GM19397 (cell line): ENCODE measurements at regions not wholly inside any gene's neighbourhood (a gene's known extent, or its start where the extent isn't known, plus 50 kb on each side); places are given as distances from the start of the nearest gene placed in this dataset.
"Not testable (repeated sequence)": the region's sequence is repeated elsewhere in the genome, so short reads cannot be mapped to it uniquely, and the experiment has no call there.

ENCODE experiments used
- ATAC-seq: cut with Tn5 transposase; IDR thresholded peaks from one replicate; pipeline ENCODE4 v1.9.1; 2021; ENCODE audit warnings: mild to moderate bottlenecking, moderate library complexity; ENCODE audit not compliant: unreplicated experiment

DNA sequence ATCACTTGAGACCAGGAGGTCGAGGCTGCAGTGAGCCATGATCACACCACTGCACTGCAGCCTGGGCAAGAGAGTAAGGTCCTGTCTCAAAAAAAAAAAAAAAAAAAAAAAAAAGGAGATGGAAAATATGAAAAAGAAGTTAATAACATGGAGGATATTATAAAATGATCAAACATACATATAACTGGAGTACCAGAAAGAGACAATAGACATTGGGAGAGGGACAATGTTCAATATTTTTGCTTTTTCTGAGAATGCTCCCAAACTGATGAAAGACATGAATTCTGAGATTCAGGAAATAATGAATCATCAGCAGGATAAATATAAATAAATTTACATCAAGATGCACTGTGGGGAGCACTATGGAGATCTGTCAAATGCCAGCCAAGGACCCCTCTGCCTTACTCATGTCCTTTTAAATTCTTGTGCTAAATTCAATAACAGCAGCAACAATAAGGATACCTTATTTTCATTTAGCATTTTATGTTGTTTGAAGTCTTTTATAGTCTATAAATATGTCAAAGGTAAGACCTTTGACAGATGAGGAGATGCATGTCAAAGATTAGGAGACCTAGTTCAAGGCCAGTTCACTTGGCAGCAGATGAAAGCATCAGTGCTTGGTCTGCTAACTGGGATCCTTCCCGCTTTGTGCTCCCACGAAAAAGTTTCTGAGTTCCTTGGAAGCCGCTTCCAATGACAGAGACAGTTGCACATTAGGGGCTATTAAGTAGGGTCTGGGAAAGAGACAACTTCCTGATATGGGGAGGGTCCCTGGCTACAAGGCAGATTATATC is 97.7 kb downstream of the TLR5 start:
- no peak for ATAC-seq

DNA sequence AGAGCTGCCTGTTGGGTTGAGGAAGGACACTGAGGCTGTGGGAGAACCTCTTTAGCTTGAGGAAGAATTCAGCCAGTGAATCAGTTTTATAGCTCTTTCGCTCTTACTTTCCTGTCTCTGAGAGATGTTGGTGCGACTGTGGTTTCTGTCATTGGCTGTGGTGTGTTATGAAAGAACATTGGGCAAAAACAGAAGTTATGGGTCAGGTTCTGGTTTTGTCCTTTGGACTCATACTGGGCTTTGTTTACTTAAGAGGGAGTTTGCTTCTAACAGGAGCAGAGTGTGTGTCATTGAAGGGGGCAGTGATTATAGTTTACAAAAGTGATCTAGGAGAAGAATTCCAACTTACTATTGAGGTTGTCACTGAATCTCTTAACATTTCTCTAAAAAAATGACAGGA is 97.0 kb downstream of the TLR5 start:
- no peak for ATAC-seq

DNA sequence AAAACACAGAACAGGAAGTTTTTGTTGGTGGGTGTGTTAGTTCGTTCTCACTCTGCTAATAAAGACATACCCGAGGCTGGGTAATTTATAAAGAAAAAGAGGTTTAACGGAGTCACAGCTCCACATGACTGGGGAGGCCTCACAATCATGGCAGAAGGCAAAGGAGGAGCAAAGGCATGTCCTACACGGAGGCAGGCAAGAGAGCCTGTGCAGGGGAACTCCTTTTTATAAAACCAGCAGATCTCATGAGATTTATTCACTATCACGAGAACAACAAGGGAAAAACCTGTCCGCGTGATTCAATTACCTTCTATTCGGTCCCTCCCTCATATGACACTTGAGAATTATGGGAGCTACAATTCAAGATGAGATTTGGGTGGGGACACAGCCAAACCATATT is 96.6 kb downstream of the TLR5 start:
- ATAC-seq, result not testable (repeated sequence)

DNA sequence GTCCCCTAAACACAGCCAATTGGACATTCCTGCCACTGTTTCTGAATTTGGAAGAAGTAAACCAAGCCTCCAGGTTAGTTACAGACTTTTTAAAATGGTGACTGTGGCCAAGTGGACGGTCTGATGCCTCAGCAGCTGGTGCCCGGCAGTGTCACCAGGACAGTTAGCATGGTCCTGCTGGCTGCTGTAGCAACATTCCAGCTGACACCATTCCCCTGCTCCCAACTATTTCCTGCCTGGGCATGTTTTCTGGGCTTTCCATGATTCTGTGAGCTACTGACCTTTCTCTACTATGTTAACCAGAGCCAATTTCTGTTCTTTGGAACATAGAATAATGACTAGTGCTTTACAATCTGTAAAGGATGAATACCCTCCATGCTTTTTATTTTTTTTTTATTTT is 95.0 kb downstream of the TLR5 start:
- no peak for ATAC-seq

DNA sequence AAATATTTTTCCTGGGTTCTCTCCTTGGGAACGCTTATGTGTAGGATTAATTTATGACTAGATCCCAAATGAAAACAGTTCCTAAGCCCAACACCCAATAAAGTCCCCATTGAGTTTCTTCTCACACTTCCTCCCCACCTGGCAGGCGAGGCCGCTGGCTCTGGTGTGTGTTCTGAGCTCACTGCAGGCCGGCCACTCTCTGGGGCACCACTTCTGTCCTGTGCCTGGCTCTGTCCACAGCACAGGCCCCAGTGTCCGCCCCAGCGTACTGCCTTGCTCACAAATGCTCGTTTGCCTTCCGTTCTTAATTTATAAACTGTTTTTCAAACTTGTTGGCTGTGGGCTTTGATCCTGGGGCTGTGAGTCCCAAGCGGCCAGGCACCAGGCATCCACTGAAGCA is 90.6 kb downstream of the TLR5 start:
- no peak for ATAC-seq

DNA sequence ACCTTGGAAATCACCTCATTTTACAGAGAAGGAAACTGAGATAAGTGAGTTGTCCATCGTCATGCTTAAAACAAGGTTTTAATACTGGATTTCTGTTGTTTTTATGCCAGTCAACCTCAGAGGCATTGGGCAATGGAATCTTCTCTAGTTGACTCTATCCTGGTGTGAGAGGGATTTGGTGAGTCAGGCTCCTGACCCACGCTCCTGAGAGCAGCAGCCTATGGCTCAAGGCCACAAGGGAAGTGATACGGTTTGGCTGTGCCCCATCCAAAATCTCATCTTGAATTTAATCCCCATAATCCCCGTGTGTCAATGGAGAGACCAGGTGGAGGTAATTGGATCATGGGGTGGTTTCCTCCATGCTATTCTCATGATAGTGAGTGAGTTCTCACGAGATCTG is 90.1 kb downstream of the TLR5 start:
- ATAC-seq, result no peak

DNA sequence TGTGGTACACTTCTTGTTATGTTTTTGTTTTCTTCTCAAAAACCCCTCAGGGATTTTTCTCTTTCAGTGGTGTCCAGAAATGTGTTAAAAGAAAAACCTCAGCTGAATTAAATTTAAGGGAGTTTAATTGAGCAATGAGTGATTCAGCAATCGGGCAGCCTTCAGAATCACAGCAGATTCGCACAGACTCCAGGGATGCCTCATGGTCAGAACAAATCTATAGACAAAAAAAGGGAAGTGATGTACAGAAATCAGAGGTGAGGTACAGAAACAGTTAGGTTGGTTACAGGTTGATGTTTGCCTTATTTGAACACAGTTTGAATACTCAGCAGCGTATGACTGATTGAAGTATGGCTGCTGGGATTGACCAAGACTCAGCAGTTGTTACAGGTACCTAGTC is 86.2 kb downstream of the TLR5 start:
- no peak for ATAC-seq

DNA sequence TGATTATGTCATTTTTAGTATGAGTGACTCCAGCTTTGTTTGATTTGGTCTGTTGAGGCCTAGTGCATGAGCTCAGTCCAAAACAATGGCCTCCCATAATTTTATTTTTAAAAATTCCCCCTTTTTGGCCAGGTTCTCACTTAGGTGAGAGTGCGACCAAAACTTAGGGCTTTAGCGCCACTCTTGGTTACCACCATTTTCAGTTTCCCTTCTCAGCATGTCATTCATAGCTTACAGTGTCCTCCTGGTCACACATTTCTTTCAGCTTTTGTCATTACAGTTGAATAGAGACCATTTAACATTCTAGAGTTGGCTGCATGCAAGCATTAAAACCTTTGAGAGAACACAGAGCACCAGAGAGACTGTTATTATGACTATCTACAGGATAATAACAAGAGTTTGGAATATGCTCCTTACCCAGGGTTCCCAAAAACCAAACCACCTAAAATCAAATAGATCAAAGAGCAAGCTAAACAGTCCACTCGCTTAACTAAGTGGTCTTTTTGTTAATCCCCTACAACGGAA is 85.4 kb downstream of the TLR5 start:
- no peak for ATAC-seq
